ENCODE measurements at regions not wholly inside any gene's neighbourhood (a gene's known extent, or its start where the extent isn't known, plus 50 kb on each side); places are given as distances from the start of the nearest gene placed in this dataset.

DNA sequence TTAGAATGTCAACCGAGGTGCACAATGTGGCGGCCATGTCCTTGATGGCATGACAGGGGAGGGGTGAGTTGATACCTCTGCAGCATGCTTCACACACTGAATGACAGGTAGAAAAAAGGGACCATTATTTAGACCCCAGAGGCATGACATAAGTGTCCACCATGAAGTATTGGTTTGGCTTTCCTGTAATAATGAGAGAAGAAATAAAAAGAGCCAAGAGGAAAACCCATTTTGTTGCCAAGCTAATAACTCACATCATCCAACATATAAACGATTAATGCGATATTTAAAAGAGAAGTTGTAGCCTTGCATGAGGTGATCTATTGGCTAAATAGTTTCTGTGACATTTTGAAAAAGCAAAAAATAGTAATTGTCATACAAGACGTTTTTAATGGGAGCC, 343.4 kb downstream of the LRIG3 start:
- DNase-seq (ENCODE audit: low read depth in 2 of 2), result no peak

DNA sequence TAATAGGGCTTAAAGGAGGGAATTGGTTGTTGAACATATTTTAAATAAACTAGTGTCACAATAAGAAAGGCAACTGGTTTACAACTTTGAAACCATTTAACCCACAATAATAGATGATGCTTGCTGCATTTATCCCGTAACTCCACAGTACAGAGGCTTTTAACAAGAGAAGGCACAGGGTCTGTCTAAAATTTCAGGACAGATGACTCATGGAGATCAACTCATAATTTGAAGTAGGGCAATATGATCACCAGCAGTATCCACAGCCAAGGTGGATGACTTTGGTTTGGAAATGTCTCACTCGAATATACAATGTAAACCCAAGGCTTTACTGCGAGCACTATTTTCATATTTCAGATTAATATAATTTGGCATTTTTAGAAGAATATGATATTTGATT, 340.2 kb downstream of the LRIG3 start:
- no peak for DNase-seq (ENCODE audit: low read depth in 2 of 2)

DNA sequence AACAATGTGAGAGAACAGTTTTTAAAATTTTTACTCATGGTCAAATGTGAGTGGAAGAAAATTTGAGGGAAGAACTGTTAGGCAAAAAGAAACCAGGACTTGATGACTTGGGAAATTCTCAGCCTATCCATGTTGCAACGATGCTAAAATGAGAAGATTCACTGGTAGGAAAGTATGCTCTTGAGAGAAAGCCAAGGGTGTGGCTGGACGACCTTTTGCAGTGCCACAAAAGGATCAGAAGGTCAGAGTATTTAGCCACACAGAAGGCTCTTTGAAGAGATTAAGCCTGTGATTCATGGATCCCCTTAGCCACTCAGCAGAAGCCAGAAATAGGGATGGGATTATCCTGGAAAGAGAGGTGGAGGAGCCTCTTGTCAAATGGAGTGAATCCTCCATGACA, 336.8 kb downstream of the LRIG3 start:
- DNase-seq (ENCODE audit: low read depth in 2 of 2), result no peak

DNA sequence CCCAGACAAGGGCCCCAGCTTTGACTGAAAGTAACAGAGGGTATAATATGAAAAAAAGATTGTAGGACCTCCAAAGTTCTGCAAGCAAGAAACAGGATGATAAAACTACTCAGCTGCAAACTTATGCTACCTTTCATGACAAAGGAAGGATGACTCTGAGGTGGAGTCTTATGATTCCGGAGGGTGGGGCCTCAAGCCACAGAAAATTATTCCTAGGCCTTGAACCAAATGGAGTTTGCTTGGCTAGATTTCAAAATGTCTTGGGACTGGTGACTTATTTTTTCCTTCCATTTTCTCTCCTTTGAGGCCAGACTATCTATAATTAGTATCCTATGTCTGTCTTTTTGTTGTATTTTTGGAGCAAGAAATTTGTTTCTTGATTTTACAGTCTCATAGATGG, 336.4 kb downstream of the LRIG3 start:
- DNase-seq (ENCODE audit: low read depth in 2 of 2), result no peak

DNA sequence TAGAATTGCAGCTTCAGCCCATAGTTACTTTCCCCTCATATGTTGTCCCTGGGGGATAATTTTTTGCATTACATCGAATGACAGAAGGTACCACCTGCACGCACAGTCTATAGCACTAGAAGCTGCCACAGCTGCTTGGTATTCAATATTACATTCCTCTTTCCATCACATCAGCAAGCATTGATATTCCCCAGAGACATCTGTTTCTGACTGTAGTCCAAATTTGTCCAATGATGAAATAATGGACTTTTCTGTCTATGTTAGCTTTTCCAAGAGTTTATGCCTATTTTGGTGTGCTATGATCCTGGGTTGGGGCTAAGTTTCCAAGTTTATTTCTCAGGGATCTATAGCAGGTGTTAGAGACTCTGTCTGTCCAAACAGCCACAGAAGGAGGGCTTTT, 335.4 kb downstream of the LRIG3 start:
- peak; percentile 38 to 47 for DNase-seq (ENCODE audit: low read depth in 2 of 2)

DNA sequence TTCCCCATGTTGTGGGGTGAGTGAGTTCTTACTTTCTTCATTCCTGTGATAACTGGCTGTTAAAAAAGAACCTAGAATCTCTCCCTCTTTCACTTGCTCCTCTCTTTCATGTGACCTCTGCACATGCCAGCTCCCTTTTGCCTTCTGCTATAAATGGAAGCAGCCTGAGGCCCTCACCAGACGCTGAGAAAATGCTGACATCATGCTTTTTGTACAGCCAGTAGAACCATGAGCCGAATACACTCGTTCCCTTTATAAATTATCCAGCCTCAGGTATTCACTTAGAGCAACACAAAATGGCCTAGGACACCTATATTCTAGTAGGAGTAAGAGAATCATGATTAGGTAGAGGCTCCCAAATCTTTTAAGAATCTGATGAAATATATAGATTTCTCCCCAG, 333.5 kb downstream of the LRIG3 start:
- DNase-seq (ENCODE audit: low read depth in 2 of 2), result no peak

DNA sequence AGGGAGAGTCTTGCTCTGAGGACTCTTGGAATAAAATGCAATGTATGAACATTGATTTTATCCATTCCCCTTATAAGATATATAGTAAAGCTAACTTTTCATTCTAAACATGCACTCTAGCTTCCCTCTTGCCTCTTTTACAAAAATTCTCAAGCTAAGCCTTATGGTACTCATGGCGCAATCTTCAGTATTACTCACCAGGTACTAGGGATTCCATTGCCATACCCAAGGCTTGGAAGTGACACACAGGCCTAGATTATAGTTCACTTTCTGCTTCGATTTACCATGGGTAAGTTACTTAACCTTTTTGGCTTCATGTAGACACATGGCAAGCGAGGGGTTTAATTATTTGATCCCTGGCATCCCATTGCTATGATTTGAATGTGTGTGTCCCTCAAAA, 331.5 kb downstream of the LRIG3 start:
- no peak for DNase-seq (ENCODE audit: low read depth in 2 of 2)

DNA sequence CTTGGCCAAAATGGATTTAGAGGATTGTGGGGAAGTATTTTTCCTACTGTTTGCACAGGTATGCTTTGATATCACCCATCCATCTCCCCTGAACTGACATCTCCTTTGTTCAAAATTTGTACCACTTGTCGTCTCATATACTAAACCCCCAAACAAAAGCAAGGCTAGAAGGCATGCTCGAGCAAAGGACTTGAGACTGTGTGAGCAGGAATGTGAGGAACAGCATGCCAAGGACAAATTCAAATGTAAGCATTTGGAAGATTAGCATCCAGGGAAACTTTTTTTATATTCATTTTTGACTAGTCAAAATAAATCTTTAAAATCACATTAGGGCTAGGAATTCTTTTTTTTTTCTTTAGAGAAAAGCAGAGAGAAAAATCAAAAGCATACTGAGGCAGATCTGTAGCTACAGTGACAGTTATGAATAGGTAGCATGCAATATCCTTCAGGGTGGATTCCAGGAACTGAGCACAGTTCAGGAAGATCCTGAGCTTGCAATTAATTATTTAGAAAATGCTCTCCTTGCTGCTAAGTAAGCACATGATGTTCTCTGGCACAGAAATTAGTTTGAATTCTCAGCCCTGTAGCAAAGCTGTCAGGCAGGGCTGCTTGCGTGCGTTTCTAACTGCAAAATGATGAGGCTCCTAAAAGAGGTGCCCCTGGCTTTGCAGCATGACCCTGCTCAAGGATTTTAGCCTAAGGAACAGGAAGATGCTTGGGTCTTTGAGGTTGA, 327.7 kb downstream of the LRIG3 start:
- DNase-seq (ENCODE audit: low read depth in 2 of 2), result no peak

DNA sequence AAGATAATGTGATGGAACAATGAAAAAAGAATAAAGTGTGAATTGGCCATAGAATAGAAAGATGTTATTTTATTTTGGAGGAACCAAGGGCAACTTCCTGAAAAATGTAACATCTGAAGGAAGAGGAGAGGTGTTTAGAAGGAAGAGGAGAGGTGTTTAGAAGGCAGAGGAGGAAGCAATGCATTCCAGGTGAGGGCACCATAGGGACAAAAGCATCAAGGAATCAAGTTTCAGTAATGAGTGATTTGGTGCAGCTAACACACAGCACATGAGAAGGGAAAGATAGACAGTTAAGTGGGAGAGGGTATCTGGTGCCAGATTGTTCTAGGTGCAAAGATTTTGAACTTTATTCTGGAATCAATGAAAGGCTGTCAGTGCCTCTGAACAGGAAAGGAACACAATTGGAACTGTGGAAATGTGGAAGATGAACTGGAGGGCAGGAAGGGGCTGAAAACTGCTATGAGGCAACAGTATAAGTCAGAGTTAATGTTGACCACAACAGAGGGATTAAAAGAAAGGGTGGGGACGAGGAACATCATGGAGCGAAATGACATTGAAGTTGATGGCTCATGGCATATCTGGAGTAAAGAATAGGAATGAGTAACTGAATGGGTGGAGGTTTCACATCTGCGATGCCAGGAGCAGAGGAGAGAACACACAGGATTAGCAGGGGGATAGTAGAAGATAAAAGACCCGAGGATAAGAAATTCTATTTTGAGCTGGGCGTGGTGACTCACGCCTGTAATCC, 326.6 kb downstream of the LRIG3 start:
- no peak for DNase-seq (ENCODE audit: low read depth in 2 of 2)

DNA sequence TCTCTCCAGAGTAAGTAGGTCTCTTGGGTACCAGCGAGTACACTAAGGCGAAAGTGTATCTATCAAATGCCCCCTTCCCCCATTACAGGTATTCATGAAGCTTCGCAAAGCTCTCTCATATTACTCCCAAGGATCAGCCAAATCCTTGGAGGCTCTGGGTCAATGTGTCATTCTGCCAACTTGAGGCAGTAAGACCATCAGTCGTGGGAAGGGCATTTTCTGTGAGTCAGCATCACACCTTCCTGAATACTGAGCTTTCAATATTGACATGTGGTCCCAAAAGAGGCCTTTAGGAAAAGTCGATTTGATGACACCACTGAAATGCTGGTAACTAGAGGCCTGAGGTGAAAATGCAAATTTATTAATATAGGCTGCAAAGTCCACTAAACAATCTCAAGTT, 323.9 kb downstream of the LRIG3 start:
- DNase-seq (ENCODE audit: low read depth in 2 of 2), result no peak

DNA sequence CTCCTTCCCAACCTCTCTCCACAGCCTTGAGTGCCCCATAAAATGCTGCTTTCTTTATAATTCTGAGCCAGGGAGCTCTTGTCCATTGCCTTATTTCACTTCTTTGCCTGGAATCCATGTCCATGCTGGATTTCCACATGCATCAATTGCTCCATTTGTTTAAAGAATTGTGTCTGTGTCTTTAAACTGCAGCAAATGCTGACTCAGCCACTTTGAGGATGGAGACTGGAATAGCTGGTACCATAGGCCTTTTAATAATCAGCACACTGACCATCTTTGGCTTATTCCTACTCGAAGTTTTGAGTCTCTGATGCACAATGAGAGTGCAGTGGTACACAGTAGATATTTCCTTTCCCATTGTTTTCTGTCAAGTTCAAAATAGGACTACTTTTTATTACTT, 318.8 kb downstream of the LRIG3 start:
- DNase-seq (ENCODE audit: low read depth in 2 of 2), result no peak

DNA sequence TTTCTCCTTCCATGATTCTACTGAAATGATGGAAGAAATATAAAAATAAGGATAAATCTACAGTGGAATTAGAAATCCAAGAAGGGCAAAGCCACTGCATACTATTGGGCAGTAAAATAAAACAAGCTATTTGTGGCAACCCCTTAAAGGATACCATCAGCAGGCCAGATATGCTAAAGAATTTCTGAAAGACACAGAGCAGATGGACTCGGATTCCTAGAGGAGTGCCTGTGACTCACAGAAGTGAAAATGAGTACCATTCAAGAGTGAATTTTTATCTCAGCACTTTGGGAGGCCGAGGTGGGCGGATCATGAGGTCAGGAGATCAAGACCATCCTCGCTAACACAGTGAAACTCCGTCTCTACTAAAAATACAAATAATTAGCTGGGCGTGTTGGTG, 318.1 kb downstream of the LRIG3 start:
- DNase-seq (ENCODE audit: low read depth in 2 of 2), result no peak

DNA sequence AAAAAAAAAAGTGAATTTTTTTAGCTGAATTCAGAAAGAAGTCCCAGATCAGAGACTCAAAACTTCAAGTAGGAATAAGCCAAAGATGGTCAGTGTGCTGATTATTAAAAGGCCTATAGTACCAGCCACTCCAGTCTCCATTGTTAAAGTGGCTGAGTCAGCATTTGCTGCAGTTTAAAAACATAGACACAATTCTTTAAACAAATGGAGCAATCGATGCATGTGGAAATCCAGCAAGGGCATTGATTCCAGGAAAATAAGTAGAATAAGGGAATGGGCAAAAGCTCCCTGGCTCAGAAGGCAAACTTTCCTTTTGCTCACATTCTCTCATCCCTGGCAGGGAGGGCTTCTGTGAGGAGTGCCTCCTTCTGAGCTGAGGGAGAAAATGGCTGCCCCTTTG, 317.6 kb downstream of the LRIG3 start:
- no peak for DNase-seq (ENCODE audit: low read depth in 2 of 2)

DNA sequence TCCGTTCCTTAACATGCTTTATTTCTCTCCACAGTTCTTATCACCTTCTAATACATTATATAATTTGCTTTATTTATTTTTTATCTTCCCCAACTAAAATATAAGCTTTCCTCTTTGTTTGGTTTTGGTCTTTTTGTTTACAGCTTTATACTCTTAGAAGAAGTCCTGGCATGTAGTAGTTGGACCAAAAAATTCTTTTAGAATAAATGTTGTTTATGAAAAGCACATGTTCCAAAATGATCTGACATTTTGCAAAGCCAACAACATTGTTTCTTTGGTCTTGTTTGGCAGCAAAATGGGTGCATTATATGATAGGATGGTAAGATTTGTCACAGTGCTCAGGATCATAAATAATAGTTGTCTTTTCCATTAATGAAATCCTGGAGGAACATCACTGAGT, 312.5 kb downstream of the LRIG3 start:
- DNase-seq (ENCODE audit: low read depth in 2 of 2), result no peak

DNA sequence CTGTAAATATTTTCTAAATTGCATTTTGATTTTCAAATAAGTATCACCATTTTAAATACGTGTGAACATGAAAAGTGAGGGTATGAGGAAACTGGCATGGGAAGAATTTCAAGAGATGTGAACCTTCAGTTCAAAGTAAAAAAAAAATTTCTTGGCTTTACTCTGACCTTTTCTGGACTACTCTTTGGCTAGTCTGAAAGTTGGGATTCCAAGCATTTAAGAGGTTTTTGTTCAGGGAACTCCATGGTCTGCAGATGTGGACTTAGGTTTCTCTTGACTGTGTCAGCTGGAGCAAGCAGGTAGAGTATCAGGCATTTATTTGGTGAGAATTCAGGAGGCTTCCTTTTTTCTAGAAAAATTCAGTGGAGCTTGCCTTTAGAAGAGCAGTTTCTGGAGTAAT, 311.6 kb downstream of the LRIG3 start:
- DNase-seq (ENCODE audit: low read depth in 2 of 2), result no peak

DNA sequence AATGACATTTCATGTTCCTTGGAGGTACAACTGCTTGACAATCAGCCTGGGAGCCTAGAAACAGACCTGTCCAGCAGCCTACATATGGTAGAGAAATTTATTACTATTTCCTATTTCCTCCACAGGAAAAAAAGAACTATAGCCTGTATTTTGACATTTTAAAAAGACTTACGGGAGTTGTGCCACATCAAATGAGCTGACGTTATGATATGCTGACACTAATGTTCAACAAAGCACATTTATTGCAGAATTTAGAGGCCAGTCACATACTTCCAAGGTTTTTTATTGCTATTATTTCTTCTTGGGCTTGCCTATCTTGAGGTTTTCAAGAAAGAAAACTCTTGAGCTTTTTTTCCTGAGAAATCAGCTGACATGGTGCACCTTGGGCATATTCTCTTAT, 305.3 kb downstream of the LRIG3 start:
- DNase-seq (ENCODE audit: low read depth in 2 of 2), result no peak

DNA sequence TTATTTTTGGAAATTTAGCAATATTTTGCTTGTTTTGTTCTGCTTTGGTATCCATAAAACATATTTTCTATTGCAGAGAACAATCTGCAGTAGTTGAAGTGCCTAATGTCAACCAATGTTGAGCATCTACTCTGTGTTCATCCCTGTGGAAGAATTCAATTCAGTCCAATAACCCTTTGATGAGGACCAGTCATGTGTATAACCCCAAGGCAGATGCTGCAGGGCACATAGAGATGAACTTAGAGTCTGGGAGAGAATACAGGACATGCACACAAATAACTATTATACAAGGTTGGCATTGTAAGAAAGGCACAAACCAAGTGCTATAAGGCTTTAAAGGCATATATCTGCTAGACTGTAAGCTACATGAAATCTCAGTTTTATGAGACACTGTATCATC, 304.7 kb downstream of the LRIG3 start:
- no peak for DNase-seq (ENCODE audit: low read depth in 2 of 2)

DNA sequence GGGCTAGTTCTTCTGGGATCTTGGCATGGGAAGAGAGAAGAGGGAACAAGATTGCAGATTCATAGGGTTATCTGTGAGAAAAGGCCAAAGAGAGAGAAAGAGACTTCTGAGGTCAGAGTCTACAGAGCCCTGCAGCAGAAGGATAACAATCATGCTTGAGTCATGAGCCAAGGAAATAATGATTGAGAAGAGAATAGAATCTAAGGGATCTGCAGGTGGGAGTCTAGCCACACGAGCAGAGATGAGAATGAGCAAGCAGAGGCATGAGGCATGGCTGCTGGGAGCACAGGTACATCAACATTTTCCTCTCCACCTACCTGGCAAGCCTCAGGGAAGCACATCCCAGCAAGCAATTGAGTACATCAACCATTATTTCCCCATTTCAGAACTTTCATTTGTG, 303.7 kb downstream of the LRIG3 start:
- DNase-seq (ENCODE audit: low read depth in 2 of 2), result no peak

DNA sequence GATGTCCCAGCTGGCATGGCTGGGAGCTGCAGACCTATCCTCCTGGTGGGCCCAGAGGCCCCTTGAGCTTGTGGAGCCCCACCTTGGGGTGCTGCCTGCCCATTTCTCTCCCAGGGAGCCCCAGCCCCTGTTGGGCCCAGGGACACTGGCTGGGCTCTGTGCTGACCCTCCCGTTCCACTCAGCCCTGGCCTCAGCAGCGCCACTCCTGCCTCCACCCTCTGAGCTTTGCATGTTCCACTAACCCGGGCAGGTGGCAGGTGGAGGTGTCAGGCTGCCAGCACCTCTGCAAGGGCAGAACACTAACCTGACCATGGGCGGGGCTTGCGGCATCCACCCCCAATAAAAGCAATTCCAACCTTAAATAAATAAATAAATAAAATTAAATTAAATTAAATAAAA, 299.2 kb downstream of the LRIG3 start:
- no peak for DNase-seq (ENCODE audit: low read depth in 2 of 2)

DNA sequence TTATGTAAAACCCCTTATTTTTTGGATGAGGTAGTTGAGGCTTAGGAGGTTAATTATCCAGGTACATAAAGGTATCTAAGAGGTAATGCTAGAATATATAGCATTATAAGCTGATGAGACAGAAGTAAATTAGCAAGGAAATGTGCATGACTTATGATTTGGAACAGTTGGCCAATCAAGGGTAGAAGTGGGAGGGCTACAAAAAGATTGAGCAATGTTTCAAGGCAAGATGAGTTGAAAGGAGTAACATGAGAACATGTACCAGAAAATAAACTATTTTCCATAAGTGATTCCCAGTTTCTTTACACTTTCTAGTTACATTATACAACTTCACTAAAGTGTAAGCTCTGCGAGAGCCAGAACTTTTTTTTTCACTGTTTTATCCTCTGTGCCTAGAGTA, 290.9 kb downstream of the LRIG3 start:
- no peak for DNase-seq (ENCODE audit: low read depth in 2 of 2)

DNA sequence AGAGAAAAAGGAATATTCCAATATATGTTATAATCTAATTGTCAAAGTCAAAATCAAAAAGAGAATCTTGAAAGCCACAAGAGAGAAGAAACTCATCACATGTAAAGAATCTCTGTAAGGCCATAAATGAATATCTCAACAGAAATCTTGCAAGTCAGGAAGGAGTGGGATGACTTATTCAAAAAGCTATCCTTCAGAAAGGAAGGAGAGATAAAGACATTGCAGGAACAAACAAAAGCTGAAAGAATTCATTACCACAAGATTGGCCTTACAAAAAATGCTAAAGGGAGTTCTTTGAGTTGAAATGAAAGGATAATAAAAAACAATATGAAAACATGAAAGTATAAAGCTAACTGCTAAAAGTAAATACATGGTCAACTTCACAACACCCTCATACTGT, 286.8 kb downstream of the LRIG3 start:
- no peak for DNase-seq (ENCODE audit: low read depth in 2 of 2)

DNA sequence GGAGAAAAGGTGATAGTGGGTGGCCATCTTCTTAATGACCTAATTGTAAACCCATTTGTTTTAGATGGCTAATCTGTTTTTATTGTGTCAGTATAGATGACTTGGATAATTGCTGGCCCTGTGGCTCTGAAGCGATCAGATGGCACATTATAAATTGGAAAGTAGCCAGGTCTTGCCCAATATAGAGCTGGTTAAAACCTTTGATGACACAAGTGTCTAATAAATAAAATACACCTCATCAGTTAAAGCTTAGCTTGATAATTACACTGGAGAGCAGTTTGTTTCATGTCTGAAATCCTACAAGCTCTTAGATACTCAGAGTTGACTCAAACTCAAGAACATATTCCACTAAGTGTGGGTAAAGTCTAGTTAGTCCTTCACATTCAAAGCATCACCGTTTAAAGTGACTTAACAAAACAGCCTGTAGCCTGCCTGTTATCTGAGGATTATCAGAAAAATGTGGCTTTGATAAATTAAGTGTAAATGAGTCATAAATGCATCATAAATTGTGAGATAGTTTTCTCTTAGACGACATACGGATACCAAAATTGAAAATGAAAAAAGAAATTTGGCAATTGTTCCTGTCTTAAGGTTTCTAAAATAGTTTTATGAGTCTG, 280.9 kb downstream of the LRIG3 start:
- no peak for DNase-seq (ENCODE audit: low read depth in 2 of 2)

DNA sequence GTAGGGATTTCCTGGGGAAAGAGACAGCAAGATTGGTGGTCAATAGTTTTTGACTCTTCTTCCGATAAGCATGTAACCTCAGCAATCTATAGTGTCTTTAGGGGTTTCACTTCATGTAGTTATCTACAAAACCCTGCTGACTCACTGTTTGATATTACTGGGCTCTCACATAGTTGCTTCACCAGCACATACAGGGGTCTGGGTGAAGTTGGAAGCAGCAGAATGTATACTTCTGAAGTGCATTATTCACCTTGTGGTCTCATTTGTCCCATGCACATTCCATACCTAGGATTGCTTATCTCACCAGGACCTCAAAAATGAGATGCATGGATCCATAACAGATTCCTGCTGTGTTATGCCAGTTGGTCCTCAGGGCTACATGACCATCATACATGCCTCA, 280.0 kb downstream of the LRIG3 start:
- no peak for DNase-seq (ENCODE audit: low read depth in 2 of 2)

Measured in fibroblast of skin of left quadriceps (primary cell).